ENCODE measurements at regions not wholly inside any gene's neighbourhood (a gene's known extent, or its start where the extent isn't known, plus 50 kb on each side); places are given as distances from the start of the nearest gene placed in this dataset.

DNA sequence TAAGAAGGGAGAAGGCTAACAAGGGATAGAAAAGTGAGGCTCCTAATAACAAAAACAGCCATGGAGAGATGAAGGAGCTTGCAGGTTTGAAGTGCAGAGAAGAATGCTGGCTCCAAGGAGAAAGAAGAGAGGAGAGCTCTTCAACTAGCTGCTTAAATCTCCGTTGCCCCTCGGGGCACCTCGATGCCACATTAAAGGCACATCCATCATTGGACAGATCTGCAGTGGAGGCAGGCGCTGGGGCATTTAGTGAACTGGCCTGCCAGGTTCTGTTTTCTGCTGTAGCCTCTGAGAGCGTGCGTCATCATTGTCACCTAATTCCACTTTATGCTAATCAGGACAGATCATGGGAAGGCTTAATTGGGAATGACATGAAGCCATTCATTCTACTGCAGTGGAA is 1426.2 kb upstream of the WWC1 start:
- TF ChIP-seq, protein P1, sequence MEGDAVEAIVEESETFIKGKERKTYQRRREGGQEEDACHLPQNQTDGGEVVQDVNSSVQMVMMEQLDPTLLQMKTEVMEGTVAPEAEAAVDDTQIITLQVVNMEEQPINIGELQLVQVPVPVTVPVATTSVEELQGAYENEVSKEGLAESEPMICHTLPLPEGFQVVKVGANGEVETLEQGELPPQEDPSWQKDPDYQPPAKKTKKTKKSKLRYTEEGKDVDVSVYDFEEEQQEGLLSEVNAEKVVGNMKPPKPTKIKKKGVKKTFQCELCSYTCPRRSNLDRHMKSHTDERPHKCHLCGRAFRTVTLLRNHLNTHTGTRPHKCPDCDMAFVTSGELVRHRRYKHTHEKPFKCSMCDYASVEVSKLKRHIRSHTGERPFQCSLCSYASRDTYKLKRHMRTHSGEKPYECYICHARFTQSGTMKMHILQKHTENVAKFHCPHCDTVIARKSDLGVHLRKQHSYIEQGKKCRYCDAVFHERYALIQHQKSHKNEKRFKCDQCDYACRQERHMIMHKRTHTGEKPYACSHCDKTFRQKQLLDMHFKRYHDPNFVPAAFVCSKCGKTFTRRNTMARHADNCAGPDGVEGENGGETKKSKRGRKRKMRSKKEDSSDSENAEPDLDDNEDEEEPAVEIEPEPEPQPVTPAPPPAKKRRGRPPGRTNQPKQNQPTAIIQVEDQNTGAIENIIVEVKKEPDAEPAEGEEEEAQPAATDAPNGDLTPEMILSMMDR (CRISPR knock-in tag; IDR thresholded peaks at IDR 0.05), result no peak
- no peak for TF ChIP-seq ZNF24 (IDR thresholded peaks at IDR 0.05)
- TF ChIP-seq, protein P2, sequence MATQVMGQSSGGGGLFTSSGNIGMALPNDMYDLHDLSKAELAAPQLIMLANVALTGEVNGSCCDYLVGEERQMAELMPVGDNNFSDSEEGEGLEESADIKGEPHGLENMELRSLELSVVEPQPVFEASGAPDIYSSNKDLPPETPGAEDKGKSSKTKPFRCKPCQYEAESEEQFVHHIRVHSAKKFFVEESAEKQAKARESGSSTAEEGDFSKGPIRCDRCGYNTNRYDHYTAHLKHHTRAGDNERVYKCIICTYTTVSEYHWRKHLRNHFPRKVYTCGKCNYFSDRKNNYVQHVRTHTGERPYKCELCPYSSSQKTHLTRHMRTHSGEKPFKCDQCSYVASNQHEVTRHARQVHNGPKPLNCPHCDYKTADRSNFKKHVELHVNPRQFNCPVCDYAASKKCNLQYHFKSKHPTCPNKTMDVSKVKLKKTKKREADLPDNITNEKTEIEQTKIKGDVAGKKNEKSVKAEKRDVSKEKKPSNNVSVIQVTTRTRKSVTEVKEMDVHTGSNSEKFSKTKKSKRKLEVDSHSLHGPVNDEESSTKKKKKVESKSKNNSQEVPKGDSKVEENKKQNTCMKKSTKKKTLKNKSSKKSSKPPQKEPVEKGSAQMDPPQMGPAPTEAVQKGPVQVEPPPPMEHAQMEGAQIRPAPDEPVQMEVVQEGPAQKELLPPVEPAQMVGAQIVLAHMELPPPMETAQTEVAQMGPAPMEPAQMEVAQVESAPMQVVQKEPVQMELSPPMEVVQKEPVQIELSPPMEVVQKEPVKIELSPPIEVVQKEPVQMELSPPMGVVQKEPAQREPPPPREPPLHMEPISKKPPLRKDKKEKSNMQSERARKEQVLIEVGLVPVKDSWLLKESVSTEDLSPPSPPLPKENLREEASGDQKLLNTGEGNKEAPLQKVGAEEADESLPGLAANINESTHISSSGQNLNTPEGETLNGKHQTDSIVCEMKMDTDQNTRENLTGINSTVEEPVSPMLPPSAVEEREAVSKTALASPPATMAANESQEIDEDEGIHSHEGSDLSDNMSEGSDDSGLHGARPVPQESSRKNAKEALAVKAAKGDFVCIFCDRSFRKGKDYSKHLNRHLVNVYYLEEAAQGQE (IDR thresholded peaks at IDR 0.05; ENCODE audit: borderline replicate concordance in 1 of 2, low read depth in 1 of 2, low read length in 2 of 2), result no peak
- TF ChIP-seq TOE1 (CRISPR knock-in tag; IDR thresholded peaks at IDR 0.05), result no peak
- no peak for TF ChIP-seq REPIN1 (CRISPR knock-in tag; IDR thresholded peaks at IDR 0.05; ENCODE audit: borderline replicate concordance, low read depth)
- TF ChIP-seq MED8 (CRISPR knock-in tag; IDR thresholded peaks at IDR 0.05; ENCODE audit: insufficient replicate concordance), result no peak
- TF ChIP-seq PHF8 (CRISPR knock-in tag; IDR thresholded peaks at IDR 0.05), result no peak
- no peak for TF ChIP-seq EZH2 (conservative IDR thresholded peaks at IDR 0.05; ENCODE audit: low read depth, low read length)
- no peak for TF ChIP-seq ZFX (CRISPR knock-in tag; IDR thresholded peaks at IDR 0.05; ENCODE audit: low read depth)
- no peak for TF ChIP-seq ELF4 (CRISPR knock-in tag; IDR thresholded peaks at IDR 0.05; ENCODE audit: borderline replicate concordance)
